ENCODE measurements at regions not wholly inside any gene's neighbourhood (a gene's known extent, or its start where the extent isn't known, plus 50 kb on each side); places are given as distances from the start of the nearest gene placed in this dataset.
"Not testable (repeated sequence)": the region's sequence is repeated elsewhere in the genome, so short reads cannot be mapped to it uniquely, and the experiment has no call there.

DNA sequence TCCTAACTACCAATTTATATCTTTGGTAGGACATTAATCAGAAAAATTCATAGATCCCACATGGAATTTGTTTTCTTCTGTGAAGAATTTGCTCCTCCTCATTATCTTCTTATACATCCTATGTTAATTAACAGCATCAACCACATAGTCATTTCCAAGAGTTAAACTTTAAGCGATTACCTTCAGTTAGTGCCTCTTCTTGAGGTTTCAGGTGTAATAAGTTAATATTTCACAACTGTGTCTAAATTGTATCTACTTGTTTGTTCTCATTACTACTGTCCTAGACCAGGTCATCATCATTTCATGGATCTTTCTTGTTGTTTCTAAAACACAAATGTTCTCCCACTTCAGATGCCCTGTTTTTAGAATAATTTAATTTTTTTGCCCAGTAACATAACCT, 457.9 kb downstream of the FAT4 start:
- DNase-seq (ENCODE audit: extremely low read depth in 1 of 11, low read depth in 9 of 11, low spot score in 4 of 11): no peak

DNA sequence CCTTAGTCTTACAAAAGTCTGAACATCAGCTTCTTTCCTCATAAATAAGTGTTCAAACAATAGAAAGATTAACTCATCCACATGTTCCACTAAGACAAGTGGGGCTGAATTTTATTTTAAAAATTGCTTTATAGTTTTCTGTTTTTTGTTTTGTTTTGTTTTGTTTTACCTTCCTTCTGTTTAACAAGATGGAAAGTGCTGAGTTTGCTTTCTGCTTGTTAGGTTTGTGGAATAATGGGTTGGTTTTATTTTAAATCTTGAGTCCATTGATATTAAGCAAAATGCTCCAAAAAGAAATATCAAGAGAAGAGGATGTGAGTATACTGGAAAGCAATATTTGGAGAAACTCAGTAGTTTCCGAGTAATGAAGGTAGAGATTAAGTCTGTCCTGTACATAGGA, 458.7 kb downstream of the FAT4 start:
- DNase-seq (ENCODE audit: extremely low read depth in 1 of 11, low read depth in 9 of 11, low spot score in 4 of 11): no peak

DNA sequence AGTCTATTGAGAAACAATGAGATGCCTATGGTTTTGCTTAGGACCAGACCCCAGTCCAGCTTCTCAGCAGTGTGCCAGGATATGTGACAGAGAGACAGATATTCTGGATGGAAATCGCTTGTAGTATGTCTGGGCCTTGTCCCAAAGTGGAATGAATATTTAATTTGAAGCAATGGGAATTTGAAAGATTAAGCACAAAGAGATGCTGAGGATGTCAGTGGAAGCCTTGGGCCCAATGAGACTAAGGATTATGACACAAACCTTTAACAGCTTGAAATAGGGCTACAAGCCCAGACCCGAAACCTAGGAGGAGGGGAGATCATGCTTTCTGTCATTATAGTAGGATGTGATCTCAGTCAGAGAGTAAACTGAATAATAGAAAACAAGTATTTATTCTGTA, 459.2 kb downstream of the FAT4 start:
- no peak for DNase-seq (ENCODE audit: extremely low read depth in 1 of 11, low read depth in 9 of 11, low spot score in 4 of 11)

DNA sequence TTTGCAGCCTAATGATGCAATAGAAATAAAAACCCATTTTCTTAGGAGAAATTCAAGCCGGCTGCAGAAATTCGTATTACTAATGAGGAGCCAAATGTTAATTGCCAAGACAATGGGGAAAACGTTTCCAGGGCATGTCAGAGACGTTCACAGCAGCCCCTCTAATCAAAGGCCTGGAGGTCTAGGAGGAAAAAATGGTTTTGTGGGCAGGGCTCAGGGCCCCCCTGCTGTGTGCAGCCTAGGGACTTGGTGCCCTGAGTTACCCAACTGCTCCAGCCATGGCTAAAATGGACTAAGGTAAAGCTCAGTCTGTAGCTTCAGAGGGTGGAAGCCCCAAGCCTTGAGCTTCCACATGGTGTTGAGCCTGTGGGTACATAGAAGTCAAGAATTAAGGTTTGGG, 461.4 kb downstream of the FAT4 start:
- no peak for DNase-seq (ENCODE audit: extremely low read depth in 1 of 11, low read depth in 9 of 11, low spot score in 4 of 11)

- no peak for DNase-seq (ENCODE audit: extremely low read depth in 1 of 11, low read depth in 9 of 11, low spot score in 4 of 11)
These were observed 465.4 kb downstream of the FAT4 start for GRCh38 chr4:125780164-125780563.

GRCh38 chr4:125780747-125781146, 466.0 kb downstream of the FAT4 start:
- no peak for DNase-seq (ENCODE audit: extremely low read depth in 1 of 11, low read depth in 9 of 11, low spot score in 4 of 11)

- DNase-seq (ENCODE audit: extremely low read depth in 1 of 11, low read depth in 9 of 11, low spot score in 4 of 11): peak in 3 of 11 donors; percentile 2
These were observed 466.9 kb downstream of the FAT4 start for GRCh38 chr4:125781651-125782050.

- DNase-seq (ENCODE audit: extremely low read depth in 1 of 11, low read depth in 9 of 11, low spot score in 4 of 11): no peak
These were observed 470.0 kb downstream of the FAT4 start for GRCh38 chr4:125784741-125785140.

DNA sequence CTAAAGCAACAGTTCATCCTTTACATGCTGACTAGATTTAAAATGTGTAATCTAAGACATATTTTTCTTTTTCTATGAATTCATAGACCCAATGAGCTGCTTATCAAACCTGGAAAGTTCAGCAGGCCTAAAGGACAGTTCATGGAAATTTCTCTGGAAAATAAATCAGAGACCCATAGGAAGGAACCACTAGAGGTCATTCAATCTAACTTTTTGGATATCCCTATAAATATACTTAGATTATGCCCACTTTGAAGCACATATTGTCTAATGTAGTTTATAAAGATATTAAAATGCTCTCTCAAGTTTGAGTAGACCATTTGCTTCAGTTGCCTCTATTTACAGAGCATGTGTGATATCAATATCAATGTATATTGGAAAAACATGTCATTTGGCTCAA, 473.0 kb downstream of the FAT4 start:
- DNase-seq (ENCODE audit: extremely low read depth in 1 of 11, low read depth in 9 of 11, low spot score in 4 of 11): no peak

DNA sequence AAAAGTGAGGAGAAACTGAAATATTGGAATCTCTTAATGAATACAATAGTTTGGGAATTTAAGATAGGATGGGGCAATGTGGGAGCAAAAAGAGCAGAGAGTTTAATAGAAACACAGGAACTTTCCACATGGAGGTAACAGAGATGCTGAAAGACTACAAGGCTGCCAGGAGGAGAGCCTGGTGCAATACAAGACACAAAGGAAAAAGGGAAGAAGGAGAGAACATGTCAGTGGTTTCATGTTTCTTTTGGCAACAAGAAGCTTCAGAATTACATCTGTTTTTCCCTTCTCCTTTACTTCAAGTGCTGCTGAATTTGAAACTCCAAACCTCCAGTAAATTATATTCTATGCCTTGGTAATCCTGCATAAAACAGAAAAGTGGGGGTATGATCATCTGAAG, 474.3 kb downstream of the FAT4 start:
- no peak for DNase-seq (ENCODE audit: extremely low read depth in 1 of 11, low read depth in 9 of 11, low spot score in 4 of 11)

GRCh38 chr4:125791896-125792295, 477.1 kb downstream of the FAT4 start:
- DNase-seq (ENCODE audit: extremely low read depth in 1 of 11, low read depth in 9 of 11, low spot score in 4 of 11): no peak

- DNase-seq (ENCODE audit: extremely low read depth in 1 of 11, low read depth in 9 of 11, low spot score in 4 of 11): no peak
These were observed 480.2 kb downstream of the FAT4 start for GRCh38 chr4:125794989-125795388.

DNA sequence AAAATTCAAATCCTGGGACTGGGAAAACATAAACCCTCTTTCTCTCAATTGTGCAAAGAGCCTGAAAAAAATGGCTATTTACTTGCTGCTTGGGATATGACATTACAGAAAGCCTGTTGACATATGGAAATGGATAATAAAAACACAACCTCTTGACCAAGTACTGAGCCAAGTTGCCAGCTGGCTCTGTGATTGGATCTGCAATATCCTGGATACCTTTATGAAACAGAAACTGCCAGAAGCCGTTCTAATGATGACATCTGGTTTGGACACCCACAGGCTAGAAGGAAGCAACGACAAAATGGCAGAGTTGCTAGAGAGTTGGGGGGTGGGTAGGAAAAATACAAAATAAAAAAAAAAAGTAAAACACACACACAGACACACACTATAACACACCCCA, 481.4 kb downstream of the FAT4 start:
- no peak for DNase-seq (ENCODE audit: extremely low read depth in 1 of 11, low read depth in 9 of 11, low spot score in 4 of 11)

- not testable (repeated sequence) for DNase-seq (ENCODE audit: extremely low read depth in 1 of 11, low read depth in 9 of 11, low spot score in 4 of 11)
These were observed 482.9 kb downstream of the FAT4 start for GRCh38 chr4:125797621-125798020.

- DNase-seq (ENCODE audit: extremely low read depth in 1 of 11, low read depth in 9 of 11, low spot score in 4 of 11): no peak
These were observed 486.6 kb downstream of the FAT4 start for GRCh38 chr4:125801373-125801772.

DNA sequence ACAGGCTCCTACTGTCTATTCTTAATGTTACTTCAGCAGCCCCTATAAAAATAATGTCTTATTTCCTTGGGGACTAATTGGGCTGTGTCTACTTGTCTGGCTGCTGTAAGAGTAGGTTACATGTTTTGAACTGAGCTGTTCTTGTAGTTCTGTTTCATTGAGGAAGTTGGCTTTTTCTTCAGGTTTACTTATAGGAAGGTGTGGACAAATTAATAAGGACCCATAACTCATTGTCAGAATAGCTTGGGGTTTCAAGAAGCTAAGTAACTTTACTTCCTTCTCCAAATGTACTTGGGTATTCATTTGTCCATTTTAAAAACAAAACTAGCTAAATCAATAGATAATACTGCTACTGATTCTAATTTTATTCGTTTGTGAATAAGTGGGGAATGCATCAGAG, 487.2 kb downstream of the FAT4 start:
- DNase-seq (ENCODE audit: extremely low read depth in 1 of 11, low read depth in 9 of 11, low spot score in 4 of 11): no peak

GRCh38 chr4:125808022-125808421, 493.3 kb downstream of the FAT4 start:
- no peak for DNase-seq (ENCODE audit: extremely low read depth in 1 of 11, low read depth in 9 of 11, low spot score in 4 of 11)

GRCh38 chr4:125808570-125808969, 493.8 kb downstream of the FAT4 start:
- no peak for DNase-seq (ENCODE audit: extremely low read depth in 1 of 11, low read depth in 9 of 11, low spot score in 4 of 11)

DNA sequence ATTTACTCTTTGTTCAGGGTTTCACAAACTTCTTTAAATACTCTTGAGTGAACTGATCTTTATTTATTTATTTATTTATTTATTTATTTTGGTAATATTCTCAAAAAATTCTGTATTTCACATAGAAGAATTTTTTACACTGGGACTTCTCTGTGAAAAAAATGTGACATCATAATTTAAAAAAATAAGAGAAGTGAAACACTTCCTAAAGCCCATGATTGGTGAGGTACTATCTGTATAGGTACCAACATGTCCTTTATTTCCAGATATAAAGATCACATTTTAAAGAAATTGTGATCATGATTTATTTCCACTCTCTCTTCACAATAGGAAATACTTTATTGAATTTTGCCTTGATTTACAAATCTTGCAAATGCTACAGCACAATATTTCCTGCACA, 497.1 kb downstream of the FAT4 start:
- no peak for DNase-seq (ENCODE audit: extremely low read depth in 1 of 11, low read depth in 9 of 11, low spot score in 4 of 11)

- DNase-seq (ENCODE audit: extremely low read depth in 1 of 11, low read depth in 9 of 11, low spot score in 4 of 11): peak in 7 of 11 donors; percentile 20 to 57 (median 38)
These were observed 512.3 kb downstream of the FAT4 start for GRCh38 chr4:125826801-125827695.

GRCh38 chr4:125827696-125828052, 512.9 kb downstream of the FAT4 start:
- no peak for DNase-seq (ENCODE audit: extremely low read depth in 1 of 11, low read depth in 9 of 11, low spot score in 4 of 11)

Measured in renal cortex interstitium (tissue), 11 donors.